ENCODE measurements at regions not wholly inside any gene's neighbourhood (a gene's known extent, or its start where the extent isn't known, plus 50 kb on each side); places are given as distances from the start of the nearest gene placed in this dataset.

DNA sequence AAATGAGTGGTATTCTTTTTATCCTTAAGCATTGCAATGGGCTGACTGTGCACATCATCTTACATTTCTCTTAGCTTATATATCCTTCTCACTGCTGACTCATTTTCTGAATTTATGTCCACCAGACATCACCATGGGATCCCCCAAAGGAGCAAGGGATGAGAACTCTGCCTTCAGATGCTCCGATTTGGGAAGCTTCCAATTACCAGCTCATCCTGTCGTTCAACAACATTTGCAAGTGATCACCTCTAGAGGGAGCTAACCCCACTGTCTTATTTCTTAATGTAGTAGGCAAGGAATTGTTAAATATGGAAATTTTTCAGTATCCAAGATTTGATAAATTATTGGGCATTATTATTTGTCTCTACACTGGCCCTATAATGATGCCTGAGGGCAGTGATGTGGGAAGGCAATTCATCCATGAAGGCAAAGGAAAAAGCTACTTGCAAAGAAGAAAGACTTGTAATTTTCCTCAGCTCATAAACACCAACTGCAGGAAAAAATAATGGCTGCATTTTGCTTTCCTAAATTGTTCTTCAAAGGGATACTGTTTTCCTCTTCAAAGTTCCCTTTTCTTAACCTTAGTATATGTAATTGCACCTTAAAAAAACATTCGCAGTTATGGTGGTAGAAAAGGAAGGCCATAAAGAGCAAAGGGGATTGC, 102.4 kb upstream of the FSHB start:
- no peak overlapping the region for H3K4me3 ChIP-seq (ENCODE audit: low read depth, low read length)
- H3K36me3 ChIP-seq (ENCODE audit: control insufficient read depth, insufficient read depth, low read length), result no peaks in the 10 kb centered on the region
- peaks cover 3% of the 10 kb centered on the region for H3K4me1 ChIP-seq
- H2AFZ ChIP-seq, result no peak overlapping the region
- no peak overlapping the region for H3K9ac ChIP-seq
- no peak overlapping the region for H3K4me2 ChIP-seq (ENCODE audit: low read length)
- H3K9me3 ChIP-seq (ENCODE audit: control insufficient read depth, low read length), result no peaks in the 10 kb centered on the region
- H3K27me3 ChIP-seq (ENCODE audit: control insufficient read depth, insufficient read depth, low read length), result no peaks in the 10 kb centered on the region
- TF ChIP-seq, protein P1, sequence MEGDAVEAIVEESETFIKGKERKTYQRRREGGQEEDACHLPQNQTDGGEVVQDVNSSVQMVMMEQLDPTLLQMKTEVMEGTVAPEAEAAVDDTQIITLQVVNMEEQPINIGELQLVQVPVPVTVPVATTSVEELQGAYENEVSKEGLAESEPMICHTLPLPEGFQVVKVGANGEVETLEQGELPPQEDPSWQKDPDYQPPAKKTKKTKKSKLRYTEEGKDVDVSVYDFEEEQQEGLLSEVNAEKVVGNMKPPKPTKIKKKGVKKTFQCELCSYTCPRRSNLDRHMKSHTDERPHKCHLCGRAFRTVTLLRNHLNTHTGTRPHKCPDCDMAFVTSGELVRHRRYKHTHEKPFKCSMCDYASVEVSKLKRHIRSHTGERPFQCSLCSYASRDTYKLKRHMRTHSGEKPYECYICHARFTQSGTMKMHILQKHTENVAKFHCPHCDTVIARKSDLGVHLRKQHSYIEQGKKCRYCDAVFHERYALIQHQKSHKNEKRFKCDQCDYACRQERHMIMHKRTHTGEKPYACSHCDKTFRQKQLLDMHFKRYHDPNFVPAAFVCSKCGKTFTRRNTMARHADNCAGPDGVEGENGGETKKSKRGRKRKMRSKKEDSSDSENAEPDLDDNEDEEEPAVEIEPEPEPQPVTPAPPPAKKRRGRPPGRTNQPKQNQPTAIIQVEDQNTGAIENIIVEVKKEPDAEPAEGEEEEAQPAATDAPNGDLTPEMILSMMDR (IDR thresholded peaks at IDR 0.05), result peak; percentile 50
- no peaks in the 10 kb centered on the region for H3K79me2 ChIP-seq
- H3K27ac ChIP-seq, result no peak overlapping the region

- Histone ChIP-seq H3K79me2 (no peaks in the 10 kb centered on the region), H3K4me1 (peaks cover 3% of the 10 kb centered on the region), H2AFZ (peak overlapping the region; percentile 57), H3K9ac (no peak overlapping the region), H3K27me3 (ENCODE audit: control insufficient read depth, insufficient read depth, low read length) (no peaks in the 10 kb centered on the region), H3K4me3 (ENCODE audit: low read depth, low read length) (no peak overlapping the region), H3K9me3 (ENCODE audit: control insufficient read depth, low read length) (no peaks in the 10 kb centered on the region), H3K36me3 (ENCODE audit: control insufficient read depth, insufficient read depth, low read length) (no peaks in the 10 kb centered on the region), H3K27ac (peak overlapping the region; percentile 51), H3K4me2 (ENCODE audit: low read length) (peak overlapping the region; percentile 17)
- TF ChIP-seq, protein P1 (IDR thresholded peaks at IDR 0.05), result peak; percentile 18
Measured at GRCh38 chr11:30131535-30131934, 99.3 kb upstream of the FSHB start.

- TF ChIP-seq, protein P1 (IDR thresholded peaks at IDR 0.05), result no peak
- no peak overlapping the region for H2AFZ ChIP-seq
Measured at GRCh38 chr11:30133281-30133680, 97.5 kb upstream of the FSHB start.

DNA sequence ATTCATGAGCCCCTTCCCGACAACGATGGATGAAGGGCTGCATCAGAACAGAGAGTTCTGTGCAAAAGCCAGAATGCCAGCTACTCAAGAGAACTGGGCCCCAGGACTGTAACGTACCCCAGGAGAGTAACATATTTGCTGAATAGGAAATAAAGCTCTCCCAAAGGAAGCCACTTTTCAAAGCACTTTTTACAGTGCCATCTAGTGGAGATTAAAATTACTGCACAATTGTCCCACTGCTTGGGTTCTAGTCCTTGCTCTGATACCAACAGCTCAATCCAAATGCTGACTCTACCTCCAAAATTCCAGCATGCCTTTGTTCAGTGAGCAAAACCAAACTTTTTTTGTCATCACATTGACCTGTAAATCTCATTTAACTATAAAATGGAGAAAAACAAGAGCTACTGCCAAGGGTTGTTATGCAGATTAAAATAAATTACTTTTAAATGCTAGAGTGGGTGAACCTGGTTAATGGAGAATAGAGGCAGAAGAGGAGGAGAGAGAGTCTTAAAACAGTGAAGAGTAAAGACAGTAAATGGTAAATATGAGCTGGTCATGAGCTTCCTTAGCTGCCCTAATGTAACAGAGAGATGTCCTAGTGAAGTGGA, 87.6 kb upstream of the FSHB start:
- H3K27me3 ChIP-seq (ENCODE audit: control insufficient read depth, insufficient read depth, low read length), result no peaks in the 10 kb centered on the region
- TF ChIP-seq, protein P1 (IDR thresholded peaks at IDR 0.05), result peak; percentile 48
- no peak overlapping the region for H3K4me2 ChIP-seq (ENCODE audit: low read length)
- no peaks in the 10 kb centered on the region for H3K36me3 ChIP-seq (ENCODE audit: control insufficient read depth, insufficient read depth, low read length)
- no peak overlapping the region for H3K27ac ChIP-seq
- H3K4me1 ChIP-seq, result no peaks in the 10 kb centered on the region
- H2AFZ ChIP-seq, result no peak overlapping the region
- no peaks in the 10 kb centered on the region for H3K9me3 ChIP-seq (ENCODE audit: control insufficient read depth, low read length)
- H3K79me2 ChIP-seq, result no peaks in the 10 kb centered on the region
- no peak overlapping the region for H3K9ac ChIP-seq
- H3K4me3 ChIP-seq (ENCODE audit: low read depth, low read length), result no peak overlapping the region

More at GRCh38 chr11:30133281-30133680, 97.5 kb upstream of the FSHB start:
- Histone ChIP-seq H3K79me2 (no peaks in the 10 kb centered on the region), H3K4me1 (peaks cover 3% of the 10 kb centered on the region), H3K27ac (no peak overlapping the region), H3K36me3 (ENCODE audit: control insufficient read depth, insufficient read depth, low read length) (no peaks in the 10 kb centered on the region), H3K9me3 (ENCODE audit: control insufficient read depth, low read length) (no peaks in the 10 kb centered on the region), H3K4me3 (ENCODE audit: low read depth, low read length) (no peak overlapping the region), H3K27me3 (ENCODE audit: control insufficient read depth, insufficient read depth, low read length) (no peaks in the 10 kb centered on the region), H3K9ac (no peak overlapping the region), H3K4me2 (ENCODE audit: low read length) (no peak overlapping the region)

DNA sequence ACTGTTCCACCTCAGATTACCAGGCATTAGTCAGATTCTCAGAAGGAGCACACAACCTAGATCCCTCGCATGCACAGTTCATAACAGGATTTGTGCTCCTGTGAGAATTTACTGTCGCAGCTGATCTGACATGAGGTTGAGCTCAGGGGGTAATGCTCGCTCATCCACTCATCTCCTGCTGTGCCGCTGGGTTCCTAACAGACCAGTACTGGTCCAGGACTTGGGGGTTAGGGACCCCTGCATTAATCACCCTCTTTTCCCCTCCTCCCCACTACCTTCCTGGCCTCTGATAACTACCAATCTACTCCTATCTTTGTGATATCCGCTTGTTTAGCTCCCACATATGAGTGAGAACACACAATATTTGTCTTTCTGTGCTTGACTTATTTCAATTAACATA, 83.5 kb upstream of the FSHB start:
- Histone ChIP-seq H3K4me2 (ENCODE audit: low read length) (no peak overlapping the region), H3K79me2 (no peaks in the 10 kb centered on the region), H3K27ac (no peak overlapping the region), H3K9me3 (ENCODE audit: control insufficient read depth, low read length) (no peaks in the 10 kb centered on the region), H3K4me1 (no peaks in the 10 kb centered on the region), H3K4me3 (ENCODE audit: low read depth, low read length) (no peak overlapping the region), H3K36me3 (ENCODE audit: control insufficient read depth, insufficient read depth, low read length) (no peaks in the 10 kb centered on the region), H3K9ac (no peak overlapping the region), H3K27me3 (ENCODE audit: control insufficient read depth, insufficient read depth, low read length) (no peaks in the 10 kb centered on the region), H2AFZ (no peak overlapping the region)
- TF ChIP-seq, protein P1 (IDR thresholded peaks at IDR 0.05), result no peak

Data from parathyroid adenoma (tissue), 2 donors.